ENCODE measurements at regions not wholly inside any gene's neighbourhood (a gene's known extent, or its start where the extent isn't known, plus 50 kb on each side); places are given as distances from the start of the nearest gene placed in this dataset.

DNA sequence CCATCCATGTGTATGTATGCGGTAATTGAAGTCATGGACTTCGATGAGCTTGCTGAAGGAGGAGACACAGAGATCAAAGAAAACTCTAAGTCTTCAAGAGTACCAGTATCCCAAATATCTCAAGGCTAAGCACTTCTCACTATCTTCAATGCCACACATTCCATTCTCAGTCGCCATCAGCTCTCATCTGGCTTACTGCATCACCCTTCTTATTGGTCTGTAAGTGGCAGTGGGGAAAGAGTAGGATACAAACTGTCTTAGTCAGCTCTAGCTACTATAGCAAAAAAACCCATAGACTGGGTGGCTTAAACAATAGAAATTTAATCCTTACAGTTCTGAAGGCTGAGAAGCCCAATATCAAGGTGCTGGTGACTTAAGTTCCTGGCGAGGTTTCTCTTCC is 218.7 kb downstream of the POSTN start:
- H3K27ac ChIP-seq (ENCODE audit: low read depth), result no peak overlapping the region
- no peaks in the 10 kb centered on the region for H3K27me3 Mint-ChIP-seq (ENCODE audit: insufficient read depth, low read depth, poor library complexity)

More for the DNA sequence above, 218.7 kb downstream of the POSTN start:
- H3K36me3 ChIP-seq (ENCODE audit: insufficient read depth), result no peaks in the 10 kb centered on the region
- no peaks in the 10 kb centered on the region for H4K20me1 ChIP-seq (replicated peaks; ENCODE audit: insufficient read depth)
- Mint-ChIP-seq H3K4me3 (no peak overlapping the region), H3K4me1 (peaks cover under 1% of the 10 kb centered on the region; the same call in 2 of the 3 replicates), H3K9me3 (no peaks in the 10 kb centered on the region), H3K27ac (no peak overlapping the region), H3K36me3 (ENCODE audit: low read depth) (no peaks in the 10 kb centered on the region)
- DNase-seq (ENCODE audit: low spot score) (no peak), ATAC-seq (no peak)
- H3K9me2 ChIP-seq (ENCODE audit: insufficient read depth), result no peaks in the 10 kb centered on the region
- H3F3A ChIP-seq (replicated peaks; ENCODE audit: low read depth), result no peaks in the 10 kb centered on the region
- H3K4me2 ChIP-seq, result no peak overlapping the region
- TF ChIP-seq, protein P1, sequence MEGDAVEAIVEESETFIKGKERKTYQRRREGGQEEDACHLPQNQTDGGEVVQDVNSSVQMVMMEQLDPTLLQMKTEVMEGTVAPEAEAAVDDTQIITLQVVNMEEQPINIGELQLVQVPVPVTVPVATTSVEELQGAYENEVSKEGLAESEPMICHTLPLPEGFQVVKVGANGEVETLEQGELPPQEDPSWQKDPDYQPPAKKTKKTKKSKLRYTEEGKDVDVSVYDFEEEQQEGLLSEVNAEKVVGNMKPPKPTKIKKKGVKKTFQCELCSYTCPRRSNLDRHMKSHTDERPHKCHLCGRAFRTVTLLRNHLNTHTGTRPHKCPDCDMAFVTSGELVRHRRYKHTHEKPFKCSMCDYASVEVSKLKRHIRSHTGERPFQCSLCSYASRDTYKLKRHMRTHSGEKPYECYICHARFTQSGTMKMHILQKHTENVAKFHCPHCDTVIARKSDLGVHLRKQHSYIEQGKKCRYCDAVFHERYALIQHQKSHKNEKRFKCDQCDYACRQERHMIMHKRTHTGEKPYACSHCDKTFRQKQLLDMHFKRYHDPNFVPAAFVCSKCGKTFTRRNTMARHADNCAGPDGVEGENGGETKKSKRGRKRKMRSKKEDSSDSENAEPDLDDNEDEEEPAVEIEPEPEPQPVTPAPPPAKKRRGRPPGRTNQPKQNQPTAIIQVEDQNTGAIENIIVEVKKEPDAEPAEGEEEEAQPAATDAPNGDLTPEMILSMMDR (conservative IDR thresholded peaks at IDR 0.05; ENCODE audit: low read depth in 2 of 2), result no peak
- TF ChIP-seq CREB1 (CRISPR knock-in tag; IDR thresholded peaks at IDR 0.05; ENCODE audit: low read depth) (no peak), EZH2phosphoT487 (IDR thresholded peaks at IDR 0.05; ENCODE audit: unreplicated experiment) (no peak), EZH2 (IDR thresholded peaks at IDR 0.05; ENCODE audit: low read depth, unreplicated experiment) (no peak), STAT1 (IDR thresholded peaks at IDR 0.05; ENCODE audit: unreplicated experiment) (no peak), NANOG (IDR thresholded peaks at IDR 0.05; ENCODE audit: borderline replicate concordance) (no peak), POLR2AphosphoS5 (IDR thresholded peaks at IDR 0.05; ENCODE audit: low read depth) (no peak), JUNB (IDR thresholded peaks at IDR 0.05; ENCODE audit: unreplicated experiment) (no peak), ZNF114 (CRISPR knock-in tag; IDR thresholded peaks at IDR 0.05) (no peak), ZNF331 (CRISPR knock-in tag; IDR thresholded peaks at IDR 0.05; ENCODE audit: low read depth) (no peak)
- TF ChIP-seq, protein P2, sequence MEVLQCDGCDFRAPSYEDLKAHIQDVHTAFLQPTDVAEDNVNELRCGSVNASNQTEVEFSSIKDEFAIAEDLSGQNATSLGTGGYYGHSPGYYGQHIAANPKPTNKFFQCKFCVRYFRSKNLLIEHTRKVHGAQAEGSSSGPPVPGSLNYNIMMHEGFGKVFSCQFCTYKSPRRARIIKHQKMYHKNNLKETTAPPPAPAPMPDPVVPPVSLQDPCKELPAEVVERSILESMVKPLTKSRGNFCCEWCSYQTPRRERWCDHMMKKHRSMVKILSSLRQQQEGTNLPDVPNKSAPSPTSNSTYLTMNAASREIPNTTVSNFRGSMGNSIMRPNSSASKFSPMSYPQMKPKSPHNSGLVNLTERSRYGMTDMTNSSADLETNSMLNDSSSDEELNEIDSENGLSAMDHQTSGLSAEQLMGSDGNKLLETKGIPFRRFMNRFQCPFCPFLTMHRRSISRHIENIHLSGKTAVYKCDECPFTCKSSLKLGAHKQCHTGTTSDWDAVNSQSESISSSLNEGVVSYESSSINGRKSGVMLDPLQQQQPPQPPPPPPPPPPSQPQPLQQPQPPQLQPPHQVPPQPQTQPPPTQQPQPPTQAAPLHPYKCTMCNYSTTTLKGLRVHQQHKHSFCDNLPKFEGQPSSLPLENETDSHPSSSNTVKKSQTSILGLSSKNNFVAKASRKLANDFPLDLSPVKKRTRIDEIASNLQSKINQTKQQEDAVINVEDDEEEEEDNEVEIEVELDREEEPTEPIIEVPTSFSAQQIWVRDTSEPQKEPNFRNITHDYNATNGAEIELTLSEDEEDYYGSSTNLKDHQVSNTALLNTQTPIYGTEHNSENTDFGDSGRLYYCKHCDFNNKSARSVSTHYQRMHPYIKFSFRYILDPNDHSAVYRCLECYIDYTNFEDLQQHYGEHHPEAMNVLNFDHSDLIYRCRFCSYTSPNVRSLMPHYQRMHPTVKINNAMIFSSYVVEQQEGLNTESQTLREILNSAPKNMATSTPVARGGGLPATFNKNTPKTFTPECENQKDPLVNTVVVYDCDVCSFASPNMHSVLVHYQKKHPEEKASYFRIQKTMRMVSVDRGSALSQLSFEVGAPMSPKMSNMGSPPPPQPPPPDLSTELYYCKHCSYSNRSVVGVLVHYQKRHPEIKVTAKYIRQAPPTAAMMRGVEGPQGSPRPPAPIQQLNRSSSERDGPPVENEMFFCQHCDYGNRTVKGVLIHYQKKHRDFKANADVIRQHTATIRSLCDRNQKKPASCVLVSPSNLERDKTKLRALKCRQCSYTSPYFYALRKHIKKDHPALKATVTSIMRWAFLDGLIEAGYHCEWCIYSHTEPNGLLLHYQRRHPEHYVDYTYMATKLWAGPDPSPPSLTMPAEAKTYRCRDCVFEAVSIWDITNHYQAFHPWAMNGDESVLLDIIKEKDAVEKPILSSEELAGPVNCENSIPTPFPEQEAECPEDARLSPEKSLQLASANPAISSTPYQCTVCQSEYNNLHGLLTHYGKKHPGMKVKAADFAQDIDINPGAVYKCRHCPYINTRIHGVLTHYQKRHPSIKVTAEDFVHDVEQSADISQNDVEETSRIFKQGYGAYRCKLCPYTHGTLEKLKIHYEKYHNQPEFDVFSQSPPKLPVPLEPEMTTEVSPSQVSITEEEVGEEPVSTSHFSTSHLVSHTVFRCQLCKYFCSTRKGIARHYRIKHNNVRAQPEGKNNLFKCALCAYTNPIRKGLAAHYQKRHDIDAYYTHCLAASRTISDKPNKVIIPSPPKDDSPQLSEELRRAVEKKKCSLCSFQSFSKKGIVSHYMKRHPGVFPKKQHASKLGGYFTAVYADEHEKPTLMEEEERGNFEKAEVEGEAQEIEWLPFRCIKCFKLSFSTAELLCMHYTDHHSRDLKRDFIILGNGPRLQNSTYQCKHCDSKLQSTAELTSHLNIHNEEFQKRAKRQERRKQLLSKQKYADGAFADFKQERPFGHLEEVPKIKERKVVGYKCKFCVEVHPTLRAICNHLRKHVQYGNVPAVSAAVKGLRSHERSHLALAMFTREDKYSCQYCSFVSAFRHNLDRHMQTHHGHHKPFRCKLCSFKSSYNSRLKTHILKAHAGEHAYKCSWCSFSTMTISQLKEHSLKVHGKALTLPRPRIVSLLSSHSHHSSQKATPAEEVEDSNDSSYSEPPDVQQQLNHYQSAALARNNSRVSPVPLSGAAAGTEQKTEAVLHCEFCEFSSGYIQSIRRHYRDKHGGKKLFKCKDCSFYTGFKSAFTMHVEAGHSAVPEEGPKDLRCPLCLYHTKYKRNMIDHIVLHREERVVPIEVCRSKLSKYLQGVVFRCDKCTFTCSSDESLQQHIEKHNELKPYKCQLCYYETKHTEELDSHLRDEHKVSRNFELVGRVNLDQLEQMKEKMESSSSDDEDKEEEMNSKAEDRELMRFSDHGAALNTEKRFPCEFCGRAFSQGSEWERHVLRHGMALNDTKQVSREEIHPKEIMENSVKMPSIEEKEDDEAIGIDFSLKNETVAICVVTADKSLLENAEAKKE (CRISPR knock-in tag; IDR thresholded peaks at IDR 0.05), result no peak
- TF ChIP-seq, protein P3, sequence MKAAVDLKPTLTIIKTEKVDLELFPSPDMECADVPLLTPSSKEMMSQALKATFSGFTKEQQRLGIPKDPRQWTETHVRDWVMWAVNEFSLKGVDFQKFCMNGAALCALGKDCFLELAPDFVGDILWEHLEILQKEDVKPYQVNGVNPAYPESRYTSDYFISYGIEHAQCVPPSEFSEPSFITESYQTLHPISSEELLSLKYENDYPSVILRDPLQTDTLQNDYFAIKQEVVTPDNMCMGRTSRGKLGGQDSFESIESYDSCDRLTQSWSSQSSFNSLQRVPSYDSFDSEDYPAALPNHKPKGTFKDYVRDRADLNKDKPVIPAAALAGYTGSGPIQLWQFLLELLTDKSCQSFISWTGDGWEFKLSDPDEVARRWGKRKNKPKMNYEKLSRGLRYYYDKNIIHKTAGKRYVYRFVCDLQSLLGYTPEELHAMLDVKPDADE (IDR thresholded peaks at IDR 0.05), result no peak
- TF ChIP-seq, protein P4, sequence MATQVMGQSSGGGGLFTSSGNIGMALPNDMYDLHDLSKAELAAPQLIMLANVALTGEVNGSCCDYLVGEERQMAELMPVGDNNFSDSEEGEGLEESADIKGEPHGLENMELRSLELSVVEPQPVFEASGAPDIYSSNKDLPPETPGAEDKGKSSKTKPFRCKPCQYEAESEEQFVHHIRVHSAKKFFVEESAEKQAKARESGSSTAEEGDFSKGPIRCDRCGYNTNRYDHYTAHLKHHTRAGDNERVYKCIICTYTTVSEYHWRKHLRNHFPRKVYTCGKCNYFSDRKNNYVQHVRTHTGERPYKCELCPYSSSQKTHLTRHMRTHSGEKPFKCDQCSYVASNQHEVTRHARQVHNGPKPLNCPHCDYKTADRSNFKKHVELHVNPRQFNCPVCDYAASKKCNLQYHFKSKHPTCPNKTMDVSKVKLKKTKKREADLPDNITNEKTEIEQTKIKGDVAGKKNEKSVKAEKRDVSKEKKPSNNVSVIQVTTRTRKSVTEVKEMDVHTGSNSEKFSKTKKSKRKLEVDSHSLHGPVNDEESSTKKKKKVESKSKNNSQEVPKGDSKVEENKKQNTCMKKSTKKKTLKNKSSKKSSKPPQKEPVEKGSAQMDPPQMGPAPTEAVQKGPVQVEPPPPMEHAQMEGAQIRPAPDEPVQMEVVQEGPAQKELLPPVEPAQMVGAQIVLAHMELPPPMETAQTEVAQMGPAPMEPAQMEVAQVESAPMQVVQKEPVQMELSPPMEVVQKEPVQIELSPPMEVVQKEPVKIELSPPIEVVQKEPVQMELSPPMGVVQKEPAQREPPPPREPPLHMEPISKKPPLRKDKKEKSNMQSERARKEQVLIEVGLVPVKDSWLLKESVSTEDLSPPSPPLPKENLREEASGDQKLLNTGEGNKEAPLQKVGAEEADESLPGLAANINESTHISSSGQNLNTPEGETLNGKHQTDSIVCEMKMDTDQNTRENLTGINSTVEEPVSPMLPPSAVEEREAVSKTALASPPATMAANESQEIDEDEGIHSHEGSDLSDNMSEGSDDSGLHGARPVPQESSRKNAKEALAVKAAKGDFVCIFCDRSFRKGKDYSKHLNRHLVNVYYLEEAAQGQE (IDR thresholded peaks at IDR 0.05; ENCODE audit: unreplicated experiment), result no peak
- no peak overlapping the region for H2AFZ ChIP-seq
- H3K4me1 ChIP-seq (ENCODE audit: insufficient read depth), result peaks cover 2% of the 10 kb centered on the region; the same call in 1 of the 2 replicates
- no peak overlapping the region for H3K4me3 ChIP-seq
- H3K27me3 ChIP-seq (ENCODE audit: insufficient read depth), result no peaks in the 10 kb centered on the region
- H3K79me2 ChIP-seq (replicated peaks; ENCODE audit: insufficient read depth), result no peaks in the 10 kb centered on the region

All from GM23338 (cell line).